Gastroesophageal sphincter (tissue), 4 donors: ENCODE measurements at regions not wholly inside any gene's neighbourhood (a gene's known extent, or its start where the extent isn't known, plus 50 kb on each side); places are given as distances from the start of the nearest gene placed in this dataset.

Experiments
- ATAC-seq: fragments of 150-250 bp; one replicate; pipeline ENCODE4 v1.9.1; 2016; ENCODE audit warnings: mild to moderate bottlenecking, moderate library complexity
- H3K27ac ChIP-seq, 4 donors: fragments of 200-600 bp; sonication (generic) in 3 of 4; 1 replicate in 3 of 4; 2 replicates in 1 of 4; pipeline ENCODE4 v1.5.1; 2016 to 2019
- H3K27me3 ChIP-seq: fragments of 200-600 bp; sonication (generic); one replicate; pipeline ENCODE4 v1.5.1; 2019
- H3K36me3 ChIP-seq, 2 donors: fragments of 200-600 bp; sonication (generic); one replicate each; pipeline ENCODE4 v1.5.1; 2019; ENCODE audit warnings: control low read depth in 1 of 2
- H3K4me1 ChIP-seq, 3 donors: fragments of 200-600 bp; sonication (generic); 1 replicate in 2 of 3; 2 replicates in 1 of 3; pipeline ENCODE4 v1.5.1; 2016 to 2019; ENCODE audit warnings: control low read depth in 2 of 3
- H3K4me3 ChIP-seq, 2 donors: fragments of 200-600 bp; sonication (generic); one replicate each; pipeline ENCODE4 v1.5.1; 2019; ENCODE audit warnings: mild to moderate bottlenecking in 1 of 2, moderate library complexity in 1 of 2
- H3K9me3 ChIP-seq, 3 donors: fragments of 200-600 bp; sonication (generic); one replicate each; pipeline ENCODE4 v1.5.1; 2017 to 2019; ENCODE audit warnings: control low read depth in 2 of 3
- EP300 ChIP-seq: sonication (generic); formaldehyde crosslinking; IDR thresholded peaks from one replicate; pipeline ENCODE4 v1.6.1; 2017; ENCODE audit warnings: antibody characterized with exemption, mild to moderate bottlenecking
- POLR2A ChIP-seq, 2 donors: fragments of 450-650 bp; IDR thresholded peaks; one replicate each; pipeline ENCODE4 v1.6.1; 2017; ENCODE audit warnings: antibody characterized with exemption in 2 of 2, mild to moderate bottlenecking in 2 of 2, moderate library complexity in 1 of 2
- POLR2AphosphoS5 ChIP-seq: sonication (generic); formaldehyde crosslinking; IDR thresholded peaks from one replicate; pipeline ENCODE4 v1.6.1; 2017; ENCODE audit warnings: antibody characterized with exemption
- WGBS, 2 donors: methylation state at CpG; one replicate each; pipeline ENCODE4 v1.1.5; 2018; ENCODE audit warnings: low coverage in 1 of 2; 5-methylcytosine and 5-hydroxymethylcytosine counted together
- TF ChIP-seq, protein P1 (sequence below), 4 experiments: fragments of 200-600 bp in 2 of 4; fragments of 450-650 bp in 2 of 4; sonication (generic) in 1 of 4; IDR thresholded peaks; one replicate each; pipeline ENCODE4 v1.5.1; 2017 to 2019; ENCODE audit warnings: antibody characterized with exemption in 4 of 4, mild to moderate bottlenecking in 2 of 4, moderate library complexity in 2 of 4

DNA sequence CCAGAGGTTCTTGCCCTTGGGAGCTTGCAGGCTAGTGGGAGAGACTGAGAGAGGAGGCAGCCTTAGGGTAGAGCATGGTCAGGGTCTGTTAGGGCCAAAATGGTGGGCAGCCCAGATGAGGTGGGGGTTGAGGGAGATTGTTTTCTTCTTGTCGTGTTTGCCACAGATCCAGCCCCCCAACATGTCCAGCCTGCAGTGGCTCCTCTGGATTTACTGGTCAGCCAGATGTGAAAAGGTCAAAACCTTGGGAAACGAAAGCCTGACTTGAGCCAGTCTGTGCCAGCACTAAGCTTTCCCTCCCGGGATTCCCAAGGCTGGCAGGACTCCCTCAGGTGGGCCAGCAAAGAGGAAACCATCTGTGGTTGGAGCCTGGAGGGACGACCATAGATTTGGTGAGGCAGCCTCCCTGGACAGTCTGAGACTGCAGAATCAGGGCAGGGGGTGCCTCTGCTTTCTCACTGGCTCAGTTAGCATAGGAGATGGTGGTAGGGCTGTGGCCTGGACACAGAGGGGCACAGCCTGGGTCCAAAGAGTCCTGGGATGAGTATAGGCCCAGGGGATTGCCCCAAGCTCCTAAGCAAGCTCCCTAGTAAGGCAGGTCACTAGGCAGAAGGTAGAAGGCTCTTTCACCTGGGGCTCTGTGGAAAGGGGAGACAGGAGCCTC, 51.2 kb upstream of the PRR23C start:
- H3K36me3 ChIP-seq = no peaks in the 10 kb centered on the region
- H3K4me3 ChIP-seq = no peak overlapping the region
- H3K4me1 ChIP-seq = no peaks in the 10 kb centered on the region
- no peak for ATAC-seq
- H3K27me3 ChIP-seq = peaks cover 8% of the 10 kb centered on the region
- WGBS, 2 donors = 58% methylated on average over 3 of the region's 4 CpGs; no CpG with 5 or more reads in 1 of the 2 donors
- TF ChIP-seq POLR2AphosphoS5 (no peak), EP300 (no peak), POLR2A (IDR thresholded peaks at IDR 0.05) (no peak)
- TF ChIP-seq, protein P1, sequence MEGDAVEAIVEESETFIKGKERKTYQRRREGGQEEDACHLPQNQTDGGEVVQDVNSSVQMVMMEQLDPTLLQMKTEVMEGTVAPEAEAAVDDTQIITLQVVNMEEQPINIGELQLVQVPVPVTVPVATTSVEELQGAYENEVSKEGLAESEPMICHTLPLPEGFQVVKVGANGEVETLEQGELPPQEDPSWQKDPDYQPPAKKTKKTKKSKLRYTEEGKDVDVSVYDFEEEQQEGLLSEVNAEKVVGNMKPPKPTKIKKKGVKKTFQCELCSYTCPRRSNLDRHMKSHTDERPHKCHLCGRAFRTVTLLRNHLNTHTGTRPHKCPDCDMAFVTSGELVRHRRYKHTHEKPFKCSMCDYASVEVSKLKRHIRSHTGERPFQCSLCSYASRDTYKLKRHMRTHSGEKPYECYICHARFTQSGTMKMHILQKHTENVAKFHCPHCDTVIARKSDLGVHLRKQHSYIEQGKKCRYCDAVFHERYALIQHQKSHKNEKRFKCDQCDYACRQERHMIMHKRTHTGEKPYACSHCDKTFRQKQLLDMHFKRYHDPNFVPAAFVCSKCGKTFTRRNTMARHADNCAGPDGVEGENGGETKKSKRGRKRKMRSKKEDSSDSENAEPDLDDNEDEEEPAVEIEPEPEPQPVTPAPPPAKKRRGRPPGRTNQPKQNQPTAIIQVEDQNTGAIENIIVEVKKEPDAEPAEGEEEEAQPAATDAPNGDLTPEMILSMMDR (IDR thresholded peaks at IDR 0.05) = no peak
- H3K9me3 ChIP-seq = peaks cover 0 to 31% (median 0%) of the 10 kb centered on the region in 3 donors
- H3K27ac ChIP-seq = no peak overlapping the region

DNA sequence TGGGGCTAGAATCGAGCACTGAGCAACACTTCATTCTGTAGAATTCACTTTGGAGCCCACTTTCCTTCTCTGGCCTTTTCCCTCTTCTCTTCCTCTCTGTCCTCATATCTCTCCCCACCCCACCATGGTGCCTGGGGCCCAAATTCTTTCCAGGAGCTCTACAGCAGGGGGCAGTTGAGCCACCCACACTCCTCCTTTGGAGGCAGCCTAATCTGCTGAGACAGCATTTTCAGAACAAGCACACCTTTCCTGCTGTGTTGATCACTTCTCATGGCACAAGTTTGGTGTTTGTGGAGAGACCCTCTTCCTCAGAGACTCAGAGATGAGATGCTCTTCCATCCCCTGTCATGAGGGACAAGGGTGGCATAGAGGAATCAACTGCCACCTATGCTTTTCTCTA, 52.0 kb upstream of the PRR23C start:
- Histone ChIP-seq H3K36me3 (no peaks in the 10 kb centered on the region), H3K27ac (no peak overlapping the region), H3K9me3 (peaks cover 0 to 24% (median 0%) of the 10 kb centered on the region in 3 donors), H3K4me1 (no peaks in the 10 kb centered on the region), H3K27me3 (peaks cover 15% of the 10 kb centered on the region), H3K4me3 (no peak overlapping the region)
- ATAC-seq = no peak
- WGBS, 2 donors = 31 to 67% methylated on average over 1 of the region's 1 CpG
- no peak for TF ChIP-seq POLR2AphosphoS5
- no peak for TF ChIP-seq POLR2A (IDR thresholded peaks at IDR 0.05)
- TF ChIP-seq, protein P1 (IDR thresholded peaks at IDR 0.05) = no peak
- TF ChIP-seq EP300 = no peak

DNA sequence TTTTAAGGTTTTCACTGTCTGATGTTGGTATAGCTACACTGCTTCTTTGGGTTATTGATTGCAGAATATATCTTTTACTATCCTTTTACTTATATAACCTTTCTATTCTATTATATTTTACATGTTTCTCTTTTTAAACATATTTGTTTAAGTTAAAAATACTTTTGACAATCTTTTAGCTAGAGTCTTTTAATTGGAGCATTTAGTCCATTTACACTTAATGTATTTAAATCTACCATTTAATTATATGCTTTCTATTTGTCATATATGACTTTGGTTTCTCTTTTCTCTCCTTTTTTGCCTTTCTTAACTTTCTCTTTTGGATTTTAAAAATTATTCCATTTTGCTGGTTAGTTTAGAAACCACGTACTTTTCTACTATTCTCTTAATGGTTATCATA, 53.7 kb upstream of the PRR23C start:
- Histone ChIP-seq H3K36me3 (no peaks in the 10 kb centered on the region), H3K9me3 (peaks cover 0 to 11% (median 0%) of the 10 kb centered on the region in 3 donors), H3K4me1 (no peaks in the 10 kb centered on the region), H3K27ac (no peak overlapping the region), H3K4me3 (no peak overlapping the region), H3K27me3 (peaks cover 21% of the 10 kb centered on the region)
- TF ChIP-seq, protein P1 (IDR thresholded peaks at IDR 0.05) = no peak
- TF ChIP-seq POLR2A (IDR thresholded peaks at IDR 0.05) = no peak
- TF ChIP-seq EP300 = no peak
- no peak for TF ChIP-seq POLR2AphosphoS5
- 100% methylated on average over 1 of the region's 1 CpG for WGBS, 2 donors
- no peak for ATAC-seq

DNA sequence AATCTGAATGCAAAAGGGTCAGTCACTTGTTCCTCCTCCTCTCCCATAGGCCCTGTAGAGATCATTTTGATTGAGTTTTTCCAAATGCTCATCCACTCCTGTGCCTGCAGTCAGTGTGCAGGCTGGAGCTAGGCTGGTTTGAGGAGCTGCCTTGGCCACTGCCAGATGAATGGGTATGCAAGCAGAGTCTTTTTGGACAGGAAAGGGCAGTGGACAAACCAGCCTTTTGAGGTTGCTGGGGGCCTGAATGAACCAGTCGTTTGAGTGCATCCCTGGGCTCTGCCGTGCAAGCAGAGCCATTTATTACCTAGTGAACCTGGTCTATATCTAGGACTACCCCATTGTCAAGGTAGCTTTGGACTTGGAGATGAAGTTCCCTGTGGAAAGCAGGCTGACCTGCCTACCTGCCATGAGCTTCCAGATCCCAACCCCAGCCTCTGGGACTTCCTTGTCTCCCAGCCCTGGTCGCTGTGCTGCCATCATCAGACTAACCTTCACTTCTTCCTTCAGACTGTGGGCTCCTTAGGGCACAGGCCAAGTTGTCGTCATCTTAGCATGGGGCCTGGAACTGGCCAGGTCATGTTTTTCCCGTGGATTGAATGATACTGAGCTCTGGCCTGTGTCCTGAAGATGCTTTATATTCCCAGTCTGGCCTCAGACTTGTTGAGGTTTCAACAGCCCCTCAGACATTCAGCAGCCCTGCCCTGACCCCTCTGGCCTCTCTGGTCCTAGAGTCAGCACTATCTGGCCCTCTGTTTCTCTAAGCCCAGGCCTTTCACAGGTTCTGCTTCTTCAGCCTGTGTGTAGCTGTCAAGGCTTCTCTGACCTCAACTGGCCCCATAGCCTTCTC, 55.5 kb upstream of the PRR23C start:
- 60 to 63% methylated on average over 1 to 2 of the region's 5 CpGs for WGBS, 2 donors
- Histone ChIP-seq H3K9me3 (peaks cover 0 to 7% (median 0%) of the 10 kb centered on the region in 3 donors), H3K27me3 (peaks cover 21% of the 10 kb centered on the region), H3K27ac (no peak overlapping the region), H3K4me1 (no peaks in the 10 kb centered on the region), H3K36me3 (no peaks in the 10 kb centered on the region), H3K4me3 (no peak overlapping the region)
- no peak for TF ChIP-seq EP300
- TF ChIP-seq, protein P1 (IDR thresholded peaks at IDR 0.05) = no peak
- TF ChIP-seq POLR2AphosphoS5 = no peak
- TF ChIP-seq POLR2A (IDR thresholded peaks at IDR 0.05) = no peak
- ATAC-seq = no peak
